ENCODE measurements at regions not wholly inside any gene's neighbourhood (a gene's known extent, or its start where the extent isn't known, plus 50 kb on each side); places are given as distances from the start of the nearest gene placed in this dataset.

DNA sequence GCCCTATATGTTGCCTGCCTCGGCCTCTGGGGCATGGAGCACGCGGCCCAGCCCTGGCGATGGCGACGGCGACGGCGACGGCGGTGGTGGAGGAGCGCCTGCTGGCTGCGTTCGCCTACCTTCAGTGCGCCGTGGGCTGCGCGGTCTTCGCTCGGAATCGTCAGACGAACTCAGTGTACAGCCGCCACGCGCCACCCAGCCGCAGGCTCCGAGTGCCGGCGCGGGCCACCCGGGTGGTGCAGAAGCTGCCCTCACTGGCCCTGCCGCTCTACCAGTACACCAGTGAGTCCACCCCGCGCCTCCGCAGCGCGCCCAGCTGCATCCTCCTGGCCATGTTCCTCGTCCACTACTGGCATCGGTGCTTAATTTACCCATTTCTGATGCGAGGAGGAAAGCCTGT is 83.7 kb upstream of the F9 start (continued):
- TF ChIP-seq NFATC4 (CRISPR knock-in tag; IDR thresholded peaks at IDR 0.05) (no peak), GTF2I (CRISPR knock-in tag; conservative IDR thresholded peaks at IDR 0.05) (no peak), TEAD1 (CRISPR knock-in tag; IDR thresholded peaks at IDR 0.05) (no peak), PRRX2 (CRISPR knock-in tag; IDR thresholded peaks at IDR 0.05) (no peak), CREB1 (CRISPR knock-in tag; IDR thresholded peaks at IDR 0.05) (no peak), NFYB (CRISPR knock-in tag; conservative IDR thresholded peaks at IDR 0.05; ENCODE audit: low read depth) (no peak)
- TF ChIP-seq, protein P1, sequence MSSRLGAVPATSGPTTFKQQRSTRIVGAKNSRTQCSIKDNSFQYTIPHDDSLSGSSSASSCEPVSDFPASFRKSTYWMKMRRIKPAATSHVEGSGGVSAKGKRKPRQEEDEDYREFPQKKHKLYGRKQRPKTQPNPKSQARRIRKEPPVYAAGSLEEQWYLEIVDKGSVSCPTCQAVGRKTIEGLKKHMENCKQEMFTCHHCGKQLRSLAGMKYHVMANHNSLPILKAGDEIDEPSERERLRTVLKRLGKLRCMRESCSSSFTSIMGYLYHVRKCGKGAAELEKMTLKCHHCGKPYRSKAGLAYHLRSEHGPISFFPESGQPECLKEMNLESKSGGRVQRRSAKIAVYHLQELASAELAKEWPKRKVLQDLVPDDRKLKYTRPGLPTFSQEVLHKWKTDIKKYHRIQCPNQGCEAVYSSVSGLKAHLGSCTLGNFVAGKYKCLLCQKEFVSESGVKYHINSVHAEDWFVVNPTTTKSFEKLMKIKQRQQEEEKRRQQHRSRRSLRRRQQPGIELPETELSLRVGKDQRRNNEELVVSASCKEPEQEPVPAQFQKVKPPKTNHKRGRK (CRISPR knock-in tag; IDR thresholded peaks at IDR 0.05; ENCODE audit: borderline replicate concordance), result no peak
- TF ChIP-seq, protein P2, sequence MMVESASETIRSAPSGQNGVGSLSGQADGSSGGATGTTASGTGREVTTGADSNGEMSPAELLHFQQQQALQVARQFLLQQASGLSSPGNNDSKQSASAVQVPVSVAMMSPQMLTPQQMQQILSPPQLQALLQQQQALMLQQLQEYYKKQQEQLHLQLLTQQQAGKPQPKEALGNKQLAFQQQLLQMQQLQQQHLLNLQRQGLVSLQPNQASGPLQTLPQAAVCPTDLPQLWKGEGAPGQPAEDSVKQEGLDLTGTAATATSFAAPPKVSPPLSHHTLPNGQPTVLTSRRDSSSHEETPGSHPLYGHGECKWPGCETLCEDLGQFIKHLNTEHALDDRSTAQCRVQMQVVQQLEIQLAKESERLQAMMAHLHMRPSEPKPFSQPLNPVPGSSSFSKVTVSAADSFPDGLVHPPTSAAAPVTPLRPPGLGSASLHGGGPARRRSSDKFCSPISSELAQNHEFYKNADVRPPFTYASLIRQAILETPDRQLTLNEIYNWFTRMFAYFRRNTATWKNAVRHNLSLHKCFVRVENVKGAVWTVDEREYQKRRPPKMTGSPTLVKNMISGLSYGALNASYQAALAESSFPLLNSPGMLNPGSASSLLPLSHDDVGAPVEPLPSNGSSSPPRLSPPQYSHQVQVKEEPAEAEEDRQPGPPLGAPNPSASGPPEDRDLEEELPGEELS (CRISPR knock-in tag; IDR thresholded peaks at IDR 0.05), result no peak
- TF ChIP-seq, protein P3, sequence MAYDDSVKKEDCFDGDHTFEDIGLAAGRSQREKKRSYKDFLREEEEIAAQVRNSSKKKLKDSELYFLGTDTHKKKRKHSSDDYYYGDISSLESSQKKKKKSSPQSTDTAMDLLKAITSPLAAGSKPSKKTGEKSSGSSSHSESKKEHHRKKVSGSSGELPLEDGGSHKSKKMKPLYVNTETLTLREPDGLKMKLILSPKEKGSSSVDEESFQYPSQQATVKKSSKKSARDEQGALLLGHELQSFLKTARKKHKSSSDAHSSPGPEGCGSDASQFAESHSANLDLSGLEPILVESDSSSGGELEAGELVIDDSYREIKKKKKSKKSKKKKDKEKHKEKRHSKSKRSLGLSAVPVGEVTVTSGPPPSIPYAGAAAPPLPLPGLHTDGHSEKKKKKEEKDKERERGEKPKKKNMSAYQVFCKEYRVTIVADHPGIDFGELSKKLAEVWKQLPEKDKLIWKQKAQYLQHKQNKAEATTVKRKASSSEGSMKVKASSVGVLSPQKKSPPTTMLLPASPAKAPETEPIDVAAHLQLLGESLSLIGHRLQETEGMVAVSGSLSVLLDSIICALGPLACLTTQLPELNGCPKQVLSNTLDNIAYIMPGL (CRISPR knock-in tag; IDR thresholded peaks at IDR 0.05), result no peak

DNA sequence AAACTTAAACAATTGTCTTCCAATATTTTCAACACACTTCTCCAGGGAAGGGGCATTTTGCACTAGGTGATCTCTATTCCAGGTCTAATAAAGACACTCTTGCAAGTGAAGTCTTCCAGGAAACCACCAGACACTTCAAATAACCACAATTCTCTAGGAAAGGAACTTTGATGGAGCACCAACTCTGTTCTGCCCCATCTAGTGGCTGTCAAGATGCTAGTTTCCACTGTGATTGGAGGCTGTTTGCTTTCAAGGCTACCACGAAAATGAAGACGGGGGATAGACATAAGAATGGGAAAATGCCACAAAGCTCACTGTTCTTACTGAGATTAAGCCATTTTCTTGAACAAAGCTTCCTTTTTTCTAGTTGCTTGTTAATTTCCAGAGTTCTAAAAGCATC is 100.6 kb upstream of the F9 start:
- H3K4me3 Mint-ChIP-seq, result no peak overlapping the region
- DNase-seq (ENCODE audit: low spot score) (no peak), ATAC-seq (peak; percentile 53; the same call in 1 of the 2 replicates)
- no peak overlapping the region for H3K27ac Mint-ChIP-seq
- no peaks in the 10 kb centered on the region for H3K27me3 Mint-ChIP-seq (ENCODE audit: low read depth)
- H3K4me1 Mint-ChIP-seq, result no peaks in the 10 kb centered on the region
- CTCF ChIA-PET, result interaction anchor here (0.7 kb wide), 1 partner anchor 303 kb away, joined by 3 read pairs; no protein-coding TSS in a partner anchor
- no peaks in the 10 kb centered on the region for H3K36me3 Mint-ChIP-seq
- H3K9me3 Mint-ChIP-seq, result peaks cover 2% of the 10 kb centered on the region
- POLR2A ChIA-PET, result no interaction called here
- TF ChIP-seq, protein P4, sequence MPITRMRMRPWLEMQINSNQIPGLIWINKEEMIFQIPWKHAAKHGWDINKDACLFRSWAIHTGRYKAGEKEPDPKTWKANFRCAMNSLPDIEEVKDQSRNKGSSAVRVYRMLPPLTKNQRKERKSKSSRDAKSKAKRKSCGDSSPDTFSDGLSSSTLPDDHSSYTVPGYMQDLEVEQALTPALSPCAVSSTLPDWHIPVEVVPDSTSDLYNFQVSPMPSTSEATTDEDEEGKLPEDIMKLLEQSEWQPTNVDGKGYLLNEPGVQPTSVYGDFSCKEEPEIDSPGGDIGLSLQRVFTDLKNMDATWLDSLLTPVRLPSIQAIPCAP (CRISPR knock-in tag; IDR thresholded peaks at IDR 0.05), result no peak
- TF ChIP-seq RORB (CRISPR knock-in tag; IDR thresholded peaks at IDR 0.05) (no peak), NFE2L1 (CRISPR knock-in tag; IDR thresholded peaks at IDR 0.05) (no peak), OVOL2 (CRISPR knock-in tag; IDR thresholded peaks at IDR 0.05; ENCODE audit: borderline replicate concordance) (no peak), CREB1 (CRISPR knock-in tag; IDR thresholded peaks at IDR 0.05) (no peak), GABPB1 (CRISPR knock-in tag; IDR thresholded peaks at IDR 0.05) (no peak), NFYB (CRISPR knock-in tag; conservative IDR thresholded peaks at IDR 0.05; ENCODE audit: low read depth) (no peak), SP1 (CRISPR knock-in tag; conservative IDR thresholded peaks at IDR 0.05) (no peak), MXD4 (CRISPR knock-in tag; IDR thresholded peaks at IDR 0.05; ENCODE audit: borderline replicate concordance) (no peak), ZNF423 (CRISPR knock-in tag; IDR thresholded peaks at IDR 0.05) (no peak), ZBTB21 (CRISPR knock-in tag; IDR thresholded peaks at IDR 0.05; ENCODE audit: borderline replicate concordance) (no peak), ATF1 (CRISPR knock-in tag; IDR thresholded peaks at IDR 0.05) (no peak), FOXK1 (CRISPR knock-in tag; IDR thresholded peaks at IDR 0.05) (no peak)
- TF ChIP-seq, protein P5, sequence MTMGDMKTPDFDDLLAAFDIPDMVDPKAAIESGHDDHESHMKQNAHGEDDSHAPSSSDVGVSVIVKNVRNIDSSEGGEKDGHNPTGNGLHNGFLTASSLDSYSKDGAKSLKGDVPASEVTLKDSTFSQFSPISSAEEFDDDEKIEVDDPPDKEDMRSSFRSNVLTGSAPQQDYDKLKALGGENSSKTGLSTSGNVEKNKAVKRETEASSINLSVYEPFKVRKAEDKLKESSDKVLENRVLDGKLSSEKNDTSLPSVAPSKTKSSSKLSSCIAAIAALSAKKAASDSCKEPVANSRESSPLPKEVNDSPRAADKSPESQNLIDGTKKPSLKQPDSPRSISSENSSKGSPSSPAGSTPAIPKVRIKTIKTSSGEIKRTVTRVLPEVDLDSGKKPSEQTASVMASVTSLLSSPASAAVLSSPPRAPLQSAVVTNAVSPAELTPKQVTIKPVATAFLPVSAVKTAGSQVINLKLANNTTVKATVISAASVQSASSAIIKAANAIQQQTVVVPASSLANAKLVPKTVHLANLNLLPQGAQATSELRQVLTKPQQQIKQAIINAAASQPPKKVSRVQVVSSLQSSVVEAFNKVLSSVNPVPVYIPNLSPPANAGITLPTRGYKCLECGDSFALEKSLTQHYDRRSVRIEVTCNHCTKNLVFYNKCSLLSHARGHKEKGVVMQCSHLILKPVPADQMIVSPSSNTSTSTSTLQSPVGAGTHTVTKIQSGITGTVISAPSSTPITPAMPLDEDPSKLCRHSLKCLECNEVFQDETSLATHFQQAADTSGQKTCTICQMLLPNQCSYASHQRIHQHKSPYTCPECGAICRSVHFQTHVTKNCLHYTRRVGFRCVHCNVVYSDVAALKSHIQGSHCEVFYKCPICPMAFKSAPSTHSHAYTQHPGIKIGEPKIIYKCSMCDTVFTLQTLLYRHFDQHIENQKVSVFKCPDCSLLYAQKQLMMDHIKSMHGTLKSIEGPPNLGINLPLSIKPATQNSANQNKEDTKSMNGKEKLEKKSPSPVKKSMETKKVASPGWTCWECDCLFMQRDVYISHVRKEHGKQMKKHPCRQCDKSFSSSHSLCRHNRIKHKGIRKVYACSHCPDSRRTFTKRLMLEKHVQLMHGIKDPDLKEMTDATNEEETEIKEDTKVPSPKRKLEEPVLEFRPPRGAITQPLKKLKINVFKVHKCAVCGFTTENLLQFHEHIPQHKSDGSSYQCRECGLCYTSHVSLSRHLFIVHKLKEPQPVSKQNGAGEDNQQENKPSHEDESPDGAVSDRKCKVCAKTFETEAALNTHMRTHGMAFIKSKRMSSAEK (CRISPR knock-in tag; IDR thresholded peaks at IDR 0.05; ENCODE audit: borderline replicate concordance), result no peak
- TF ChIP-seq, protein P6, sequence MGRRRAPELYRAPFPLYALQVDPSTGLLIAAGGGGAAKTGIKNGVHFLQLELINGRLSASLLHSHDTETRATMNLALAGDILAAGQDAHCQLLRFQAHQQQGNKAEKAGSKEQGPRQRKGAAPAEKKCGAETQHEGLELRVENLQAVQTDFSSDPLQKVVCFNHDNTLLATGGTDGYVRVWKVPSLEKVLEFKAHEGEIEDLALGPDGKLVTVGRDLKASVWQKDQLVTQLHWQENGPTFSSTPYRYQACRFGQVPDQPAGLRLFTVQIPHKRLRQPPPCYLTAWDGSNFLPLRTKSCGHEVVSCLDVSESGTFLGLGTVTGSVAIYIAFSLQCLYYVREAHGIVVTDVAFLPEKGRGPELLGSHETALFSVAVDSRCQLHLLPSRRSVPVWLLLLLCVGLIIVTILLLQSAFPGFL (CRISPR knock-in tag; IDR thresholded peaks at IDR 0.05; ENCODE audit: borderline replicate concordance), result no peak
- TF ChIP-seq, protein P2 (CRISPR knock-in tag; IDR thresholded peaks at IDR 0.05), result no peak
- TF ChIP-seq, protein P7, sequence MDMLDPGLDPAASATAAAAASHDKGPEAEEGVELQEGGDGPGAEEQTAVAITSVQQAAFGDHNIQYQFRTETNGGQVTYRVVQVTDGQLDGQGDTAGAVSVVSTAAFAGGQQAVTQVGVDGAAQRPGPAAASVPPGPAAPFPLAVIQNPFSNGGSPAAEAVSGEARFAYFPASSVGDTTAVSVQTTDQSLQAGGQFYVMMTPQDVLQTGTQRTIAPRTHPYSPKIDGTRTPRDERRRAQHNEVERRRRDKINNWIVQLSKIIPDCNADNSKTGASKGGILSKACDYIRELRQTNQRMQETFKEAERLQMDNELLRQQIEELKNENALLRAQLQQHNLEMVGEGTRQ (CRISPR knock-in tag; IDR thresholded peaks at IDR 0.05), result no peak

Measured in WTC11 (cell line).